HK-2 (cell line): ENCODE measurements at regions not wholly inside any gene's neighbourhood (a gene's known extent, or its start where the extent isn't known, plus 50 kb on each side); places are given as distances from the start of the nearest gene placed in this dataset.

ENCODE experiments used
- DNase-seq: peaks from one replicate; pipeline ENCODE4 v3.0.0-alpha.2; 2018; ENCODE audit not compliant: unreplicated experiment

- peak; percentile 18 for DNase-seq
Observed at GRCh38 chr7:46383605-46384004, 462.5 kb upstream of the IGFBP3 start.

GRCh38 chr7:46369933-46370654, 449.0 kb upstream of the IGFBP3 start:
- DNase-seq: no peak

- DNase-seq: no peak
Observed at GRCh38 chr7:46368871-46369270, 447.8 kb upstream of the IGFBP3 start.

GRCh38 chr7:46366526-46366925, 445.5 kb upstream of the IGFBP3 start:
- no peak for DNase-seq

GRCh38 chr7:46363688-46364087, 442.6 kb upstream of the IGFBP3 start:
- no peak for DNase-seq

GRCh38 chr7:46360811-46361210, 439.7 kb upstream of the IGFBP3 start:
- no peak for DNase-seq

GRCh38 chr7:46360296-46360695, 439.2 kb upstream of the IGFBP3 start:
- no peak for DNase-seq

GRCh38 chr7:46357851-46358250, 436.8 kb upstream of the IGFBP3 start:
- no peak for DNase-seq

- no peak for DNase-seq
Observed at GRCh38 chr7:46357290-46357689, 436.2 kb upstream of the IGFBP3 start.

- DNase-seq: no peak
Observed at GRCh38 chr7:46356371-46356770, 435.3 kb upstream of the IGFBP3 start.

GRCh38 chr7:46355331-46355730, 434.3 kb upstream of the IGFBP3 start:
- no peak for DNase-seq

- peak; percentile 58 for DNase-seq
Observed at GRCh38 chr7:46352004-46352954, 431.2 kb upstream of the IGFBP3 start.

GRCh38 chr7:46349490-46349889, 428.4 kb upstream of the IGFBP3 start:
- no peak for DNase-seq

GRCh38 chr7:46344533-46344932, 423.5 kb upstream of the IGFBP3 start:
- no peak for DNase-seq

- DNase-seq: no peak
Observed at GRCh38 chr7:46343802-46344201, 422.7 kb upstream of the IGFBP3 start.

- DNase-seq: no peak
Observed at GRCh38 chr7:46322937-46323336, 401.9 kb upstream of the IGFBP3 start.

- DNase-seq: peak; percentile 11
Observed at GRCh38 chr7:46321556-46322205, 400.6 kb upstream of the IGFBP3 start.

GRCh38 chr7:46320956-46321355, 399.9 kb upstream of the IGFBP3 start:
- no peak for DNase-seq

GRCh38 chr7:46319841-46320240, 398.8 kb upstream of the IGFBP3 start:
- no peak for DNase-seq

GRCh38 chr7:46318276-46318675, 397.2 kb upstream of the IGFBP3 start:
- DNase-seq: no peak

- no peak for DNase-seq
Observed at GRCh38 chr7:46317256-46317655, 396.2 kb upstream of the IGFBP3 start.

- no peak for DNase-seq
Observed at GRCh38 chr7:46315891-46316290, 394.8 kb upstream of the IGFBP3 start.
